Stimulated activated CD4-positive, alpha-beta T cell treated with anti-CD3 and anti-CD28 coated beads, Interleukin-1b, Interleukin-23, amount 100 ng/mL, for 24 hours (primary cell): ENCODE measurements at regions not wholly inside any gene's neighbourhood (a gene's known extent, or its start where the extent isn't known, plus 50 kb on each side); places are given as distances from the start of the nearest gene placed in this dataset.
"Not testable (repeated sequence)": the region's sequence is repeated elsewhere in the genome, so short reads cannot be mapped to it uniquely, and the experiment has no call there.

Source experiments
- DNase-seq, 4 experiments: peaks; one replicate each; pipeline ENCODE4 v3.0.0-alpha.2; 2020; ENCODE audit warnings: low read depth in 4 of 4, low spot score in 1 of 4

GRCh38 chr7:131961054-131961680 lies 404.7 kb upstream of the PODXL start:
- DNase-seq: no peak

GRCh38 chr7:131959106-131959812 lies 402.8 kb upstream of the PODXL start:
- DNase-seq: no peak

- DNase-seq: no peak
Observed at GRCh38 chr7:131957338-131958020, 401.1 kb upstream of the PODXL start.

- DNase-seq: no peak
Observed at GRCh38 chr7:131956864-131957263, 400.4 kb upstream of the PODXL start.

GRCh38 chr7:131955679-131956078 lies 399.3 kb upstream of the PODXL start:
- no peak for DNase-seq

- DNase-seq: no peak
Observed at GRCh38 chr7:131953184-131953583, 396.8 kb upstream of the PODXL start.

- no peak for DNase-seq
Observed at GRCh38 chr7:131952365-131952764, 395.9 kb upstream of the PODXL start.

- DNase-seq: no peak
Observed at GRCh38 chr7:131950758-131951157, 394.3 kb upstream of the PODXL start.

GRCh38 chr7:131949659-131950058 lies 393.2 kb upstream of the PODXL start:
- DNase-seq: no peak

GRCh38 chr7:131948434-131949053 lies 392.1 kb upstream of the PODXL start:
- no peak for DNase-seq

- DNase-seq: no peak
Observed at GRCh38 chr7:131947661-131948060, 391.2 kb upstream of the PODXL start.

GRCh38 chr7:131945957-131946544 lies 389.6 kb upstream of the PODXL start:
- no peak for DNase-seq

- peak in 2 of 4 experiments; percentile 1 to 15 for DNase-seq
Observed at GRCh38 chr7:131945313-131945911, 389.0 kb upstream of the PODXL start.

GRCh38 chr7:131944556-131945069 lies 388.2 kb upstream of the PODXL start:
- DNase-seq: no peak

GRCh38 chr7:131943646-131944045 lies 387.2 kb upstream of the PODXL start:
- no peak for DNase-seq

GRCh38 chr7:131943211-131943610 lies 386.8 kb upstream of the PODXL start:
- no peak for DNase-seq

GRCh38 chr7:131942287-131943150 lies 386.1 kb upstream of the PODXL start:
- no peak for DNase-seq

GRCh38 chr7:131941291-131941690 lies 384.9 kb upstream of the PODXL start:
- no peak for DNase-seq

- DNase-seq: no peak
Observed at GRCh38 chr7:131940621-131941165, 384.3 kb upstream of the PODXL start.

- DNase-seq: not testable (repeated sequence)
Observed at GRCh38 chr7:131938788-131939187, 382.4 kb upstream of the PODXL start.
